ENCODE measurements at regions not wholly inside any gene's neighbourhood (a gene's known extent, or its start where the extent isn't known, plus 50 kb on each side); places are given as distances from the start of the nearest gene placed in this dataset.

DNA sequence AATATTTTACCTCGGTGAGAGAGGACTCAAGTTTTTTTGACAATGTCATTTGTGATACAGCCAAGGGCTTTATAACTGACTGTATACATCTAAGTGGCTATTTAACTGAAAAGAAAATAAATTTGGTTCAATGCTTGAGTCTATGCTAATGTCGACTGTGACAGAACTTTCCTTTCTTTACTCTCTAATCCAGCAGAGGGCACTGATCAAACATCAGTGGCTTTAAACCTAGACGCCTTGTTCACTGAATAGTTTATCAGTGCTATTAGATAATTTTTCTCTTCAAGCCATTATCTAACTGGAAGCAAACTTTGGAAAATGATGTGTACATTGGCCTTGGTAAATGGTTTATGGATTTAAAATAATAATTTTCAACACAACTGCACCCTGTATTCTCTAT, 285.1 kb downstream of the CHL1 start:
- no peak for ATAC-seq
- H3K4me3 ChIP-seq: no peak overlapping the region
- TF ChIP-seq CTCF (IDR thresholded peaks at IDR 0.05) (no peak), EP300 (IDR thresholded peaks at IDR 0.05) (no peak), POLR2AphosphoS5 (IDR thresholded peaks at IDR 0.05) (no peak), POLR2A (IDR thresholded peaks at IDR 0.05) (no peak)
- no peaks in the 10 kb centered on the region for H3K27me3 ChIP-seq
- peaks cover 0 to 14% (median 0%) of the 10 kb centered on the region in 3 donors for H3K9me3 ChIP-seq
- H3K27ac ChIP-seq: no peak overlapping the region
- 6 to 13% methylated on average over 3 of the region's 3 CpGs for WGBS, 2 donors (ENCODE audit: low coverage in 1 of 2)
- H3K36me3 ChIP-seq: no peaks in the 10 kb centered on the region
- H3K4me1 ChIP-seq: no peaks in the 10 kb centered on the region

DNA sequence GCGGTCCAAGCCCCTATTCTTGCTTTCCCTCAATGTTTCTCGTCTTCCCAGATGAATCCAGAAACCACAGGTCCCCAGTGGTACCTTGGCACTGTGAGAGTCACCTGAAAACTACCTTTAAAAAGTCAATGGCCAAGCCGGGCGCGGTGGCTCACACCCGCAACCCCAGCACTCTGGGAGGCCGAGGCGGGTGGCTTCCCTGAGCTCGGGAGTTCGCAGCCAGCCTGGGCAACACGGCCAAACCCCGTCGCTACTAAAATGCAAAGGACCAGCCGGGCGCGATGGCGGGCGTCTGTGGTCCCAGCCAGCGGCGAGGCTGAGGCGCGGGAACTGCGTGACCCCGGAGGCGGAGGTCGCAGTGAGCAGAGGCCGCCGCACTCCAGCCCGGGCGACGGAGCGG, 285.9 kb downstream of the CHL1 start:
- TF ChIP-seq POLR2AphosphoS5 (IDR thresholded peaks at IDR 0.05) (no peak), CTCF (IDR thresholded peaks at IDR 0.05) (no peak), EP300 (IDR thresholded peaks at IDR 0.05) (no peak), POLR2A (IDR thresholded peaks at IDR 0.05) (no peak)

GRCh38 chr3:484341-484740, 287.8 kb downstream of the CHL1 start:
- H3K27ac ChIP-seq: no peak overlapping the region
- H3K4me3 ChIP-seq: no peak overlapping the region
- no peaks in the 10 kb centered on the region for H3K27me3 ChIP-seq
- no peaks in the 10 kb centered on the region for H3K4me1 ChIP-seq
- H3K9me3 ChIP-seq: no peaks in the 10 kb centered on the region
- no peaks in the 10 kb centered on the region for H3K36me3 ChIP-seq
- ATAC-seq: no peak
- TF ChIP-seq CTCF (IDR thresholded peaks at IDR 0.05): no peak
- TF ChIP-seq POLR2AphosphoS5 (IDR thresholded peaks at IDR 0.05): no peak
- no peak for TF ChIP-seq EP300 (IDR thresholded peaks at IDR 0.05)
- no peak for TF ChIP-seq POLR2A (IDR thresholded peaks at IDR 0.05)
- WGBS, 2 donors (ENCODE audit: low coverage in 1 of 2): 28 to 32% methylated on average over 2 of the region's 2 CpGs

More for the DNA sequence above, 285.9 kb downstream of the CHL1 start:
- Histone ChIP-seq H3K4me1 (no peaks in the 10 kb centered on the region), H3K9me3 (peaks cover 0 to 14% (median 0%) of the 10 kb centered on the region in 3 donors), H3K27me3 (no peaks in the 10 kb centered on the region), H3K4me3 (no peak overlapping the region), H3K27ac (no peak overlapping the region), H3K36me3 (no peaks in the 10 kb centered on the region)
- no peak for ATAC-seq
- WGBS, 2 donors (ENCODE audit: low coverage in 1 of 2): 94 to 100% methylated on average over 1 to 2 of the region's 32 CpGs

DNA sequence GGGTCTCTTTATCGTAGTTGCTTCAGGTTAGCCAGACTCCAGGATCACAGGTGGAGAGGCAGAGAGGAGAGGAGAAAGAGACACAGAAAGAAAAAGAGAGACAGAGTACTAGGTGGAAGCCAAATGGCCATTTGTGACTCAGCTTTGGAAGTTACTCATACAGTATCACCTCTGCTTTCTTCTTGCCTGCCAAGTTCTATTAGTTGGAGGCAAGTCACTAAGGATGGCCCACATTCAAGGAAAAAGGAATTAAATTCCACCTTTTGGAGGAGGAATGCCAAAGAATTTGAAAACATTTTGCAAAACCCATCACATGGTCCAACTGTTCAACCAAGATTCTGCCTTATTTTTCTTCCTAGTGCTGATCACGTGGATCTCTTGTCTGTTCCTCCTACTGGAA, 291.1 kb downstream of the CHL1 start:
- WGBS, 2 donors (ENCODE audit: low coverage in 1 of 2): 0 to 67% methylated on average over 1 to 2 of the region's 2 CpGs
- no peak for ATAC-seq
- no peak overlapping the region for H3K4me3 ChIP-seq
- H3K4me1 ChIP-seq: no peaks in the 10 kb centered on the region
- no peaks in the 10 kb centered on the region for H3K9me3 ChIP-seq
- H3K27ac ChIP-seq: no peak overlapping the region
- H3K27me3 ChIP-seq: no peaks in the 10 kb centered on the region
- TF ChIP-seq POLR2AphosphoS5 (IDR thresholded peaks at IDR 0.05): no peak
- no peak for TF ChIP-seq CTCF (IDR thresholded peaks at IDR 0.05)
- no peak for TF ChIP-seq EP300 (IDR thresholded peaks at IDR 0.05)
- no peak for TF ChIP-seq POLR2A (IDR thresholded peaks at IDR 0.05)
- no peaks in the 10 kb centered on the region for H3K36me3 ChIP-seq

DNA sequence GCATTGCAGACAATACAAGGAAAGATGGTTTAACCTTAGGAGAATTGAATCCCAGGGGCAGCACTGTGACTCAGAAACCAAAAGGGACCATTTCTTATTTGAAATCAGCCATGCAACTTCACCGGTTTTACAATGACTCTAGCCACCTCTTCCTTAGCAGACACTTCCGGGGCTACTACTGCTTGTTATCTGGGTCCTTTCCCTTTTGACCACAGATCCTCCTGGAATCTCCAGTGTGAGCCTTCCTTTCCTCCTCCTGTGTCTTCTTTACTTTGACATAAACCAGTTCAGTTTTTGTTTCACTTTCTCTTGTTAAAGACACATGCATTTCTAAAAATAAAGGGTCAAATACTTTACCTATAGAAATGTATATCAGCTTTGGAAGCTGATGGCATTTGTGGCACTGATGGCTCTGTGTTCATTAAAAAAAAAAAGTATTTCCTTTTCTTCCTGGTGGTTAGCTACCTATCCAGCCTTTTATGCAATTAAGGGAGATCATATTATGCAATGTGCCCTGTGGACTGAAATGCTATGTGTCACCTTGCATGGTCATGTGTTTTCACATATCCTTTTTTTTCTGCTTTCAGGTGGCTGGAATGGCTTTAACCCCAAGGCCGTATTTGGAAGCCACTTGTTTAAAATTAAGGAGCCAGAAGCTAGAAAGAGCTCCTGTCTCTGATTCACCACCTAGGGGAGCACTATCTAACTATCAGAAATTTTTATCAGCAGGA, 296.2 kb downstream of the CHL1 start:
- H3K4me3 ChIP-seq: no peak overlapping the region
- no peaks in the 10 kb centered on the region for H3K9me3 ChIP-seq
- H3K27me3 ChIP-seq: no peaks in the 10 kb centered on the region
- 33 to 52% methylated on average over 3 of the region's 3 CpGs for WGBS, 2 donors (ENCODE audit: low coverage in 1 of 2)
- no peak for ATAC-seq
- H3K27ac ChIP-seq: no peak overlapping the region
- H3K36me3 ChIP-seq: no peaks in the 10 kb centered on the region
- H3K4me1 ChIP-seq: no peaks in the 10 kb centered on the region
- no peak for TF ChIP-seq POLR2AphosphoS5 (IDR thresholded peaks at IDR 0.05)
- TF ChIP-seq EP300 (IDR thresholded peaks at IDR 0.05): no peak
- no peak for TF ChIP-seq CTCF (IDR thresholded peaks at IDR 0.05)
- TF ChIP-seq POLR2A (IDR thresholded peaks at IDR 0.05): no peak

All from gastroesophageal sphincter (tissue), 4 donors.